Peyer's patch (tissue), 4 donors: ENCODE measurements at regions not wholly inside any gene's neighbourhood (a gene's known extent, or its start where the extent isn't known, plus 50 kb on each side); places are given as distances from the start of the nearest gene placed in this dataset.

Source experiments
- DNase-seq, 3 donors: peaks; one replicate each; pipeline ENCODE4 v3.0.0-alpha.2; 2017 to 2019
- H3K27ac ChIP-seq, 4 donors: fragments of 200-600 bp; sonication (generic); one replicate each; pipeline ENCODE4 v1.5.1; 2016 to 2019
- H3K27me3 ChIP-seq, 2 donors: fragments of 200-600 bp; sonication (generic); one replicate each; pipeline ENCODE4 v1.5.1; 2019
- H3K36me3 ChIP-seq, 3 donors: fragments of 200-600 bp; sonication (generic); one replicate each; pipeline ENCODE4 v1.5.1; 2016 to 2019
- H3K4me1 ChIP-seq, 4 donors: fragments of 200-600 bp; sonication (generic); one replicate each; pipeline ENCODE4 v1.5.1; 2016 to 2019
- H3K4me3 ChIP-seq, 4 donors: fragments of 200-600 bp; sonication (generic); 1 replicate in 3 of 4; 2 replicates in 1 of 4; pipeline ENCODE4 v1.5.1; 2016 to 2019; ENCODE audit warnings: mild to moderate bottlenecking in 1 of 4
- H3K9me3 ChIP-seq, 4 donors: fragments of 200-600 bp; sonication (generic); one replicate each; pipeline ENCODE4 v1.5.1; 2016 to 2019; ENCODE audit warnings: mild to moderate bottlenecking in 1 of 4
- POLR2A ChIP-seq, 2 donors: fragments of 450-650 bp; IDR thresholded peaks; one replicate each; pipeline ENCODE4 v1.5.1; 2017; ENCODE audit warnings: antibody characterized with exemption in 2 of 2, mild to moderate bottlenecking in 2 of 2, moderate library complexity in 2 of 2
- TF ChIP-seq, protein P1 (sequence below), 6 experiments: fragments of 450-650 bp in 4 of 6; fragments of 200-600 bp in 2 of 6; sonication (generic) in 1 of 6; IDR thresholded peaks; one replicate each; pipeline ENCODE4 v1.5.1; 2017 to 2019; ENCODE audit warnings: antibody characterized with exemption in 6 of 6, mild to moderate bottlenecking in 3 of 6, moderate library complexity in 1 of 6

- H3K4me3 ChIP-seq = no peak overlapping the region
Measured at GRCh38 chr12:25730489-25731349, 177.6 kb upstream of the LMNTD1 start.

DNA sequence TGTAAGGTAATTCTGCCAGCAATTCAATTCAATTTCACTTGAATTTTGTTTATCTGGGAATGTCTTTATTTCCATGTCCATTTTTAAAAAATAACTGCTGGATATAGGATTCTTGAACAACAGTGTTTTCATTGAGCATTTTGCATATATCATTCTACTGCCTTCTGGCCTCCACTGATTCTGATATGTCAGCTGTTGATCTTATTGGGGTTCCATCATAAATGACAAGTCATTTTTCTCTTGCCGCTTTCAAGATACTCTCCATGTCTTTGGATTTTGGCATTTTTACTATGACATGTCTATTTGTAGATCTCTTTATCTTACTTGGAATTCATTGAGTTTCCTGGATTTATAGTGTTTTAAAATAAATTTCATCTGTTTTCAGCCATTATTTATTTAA is 180.5 kb upstream of the LMNTD1 start:
- H3K27me3 ChIP-seq = no peaks in the 10 kb centered on the region
- no peak for DNase-seq
- no peaks in the 10 kb centered on the region for H3K9me3 ChIP-seq
- TF ChIP-seq, protein P1, sequence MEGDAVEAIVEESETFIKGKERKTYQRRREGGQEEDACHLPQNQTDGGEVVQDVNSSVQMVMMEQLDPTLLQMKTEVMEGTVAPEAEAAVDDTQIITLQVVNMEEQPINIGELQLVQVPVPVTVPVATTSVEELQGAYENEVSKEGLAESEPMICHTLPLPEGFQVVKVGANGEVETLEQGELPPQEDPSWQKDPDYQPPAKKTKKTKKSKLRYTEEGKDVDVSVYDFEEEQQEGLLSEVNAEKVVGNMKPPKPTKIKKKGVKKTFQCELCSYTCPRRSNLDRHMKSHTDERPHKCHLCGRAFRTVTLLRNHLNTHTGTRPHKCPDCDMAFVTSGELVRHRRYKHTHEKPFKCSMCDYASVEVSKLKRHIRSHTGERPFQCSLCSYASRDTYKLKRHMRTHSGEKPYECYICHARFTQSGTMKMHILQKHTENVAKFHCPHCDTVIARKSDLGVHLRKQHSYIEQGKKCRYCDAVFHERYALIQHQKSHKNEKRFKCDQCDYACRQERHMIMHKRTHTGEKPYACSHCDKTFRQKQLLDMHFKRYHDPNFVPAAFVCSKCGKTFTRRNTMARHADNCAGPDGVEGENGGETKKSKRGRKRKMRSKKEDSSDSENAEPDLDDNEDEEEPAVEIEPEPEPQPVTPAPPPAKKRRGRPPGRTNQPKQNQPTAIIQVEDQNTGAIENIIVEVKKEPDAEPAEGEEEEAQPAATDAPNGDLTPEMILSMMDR (IDR thresholded peaks at IDR 0.05) = no peak
- TF ChIP-seq POLR2A (IDR thresholded peaks at IDR 0.05) = no peak
- no peaks in the 10 kb centered on the region for H3K36me3 ChIP-seq
- no peak overlapping the region for H3K27ac ChIP-seq
- no peaks in the 10 kb centered on the region for H3K4me1 ChIP-seq
- H3K4me3 ChIP-seq = no peak overlapping the region

More at GRCh38 chr12:25730489-25731349, 177.6 kb upstream of the LMNTD1 start:
- no peaks in the 10 kb centered on the region for H3K36me3 ChIP-seq
- H3K27ac ChIP-seq = no peak overlapping the region
- no peaks in the 10 kb centered on the region for H3K4me1 ChIP-seq
- TF ChIP-seq, protein P1 (IDR thresholded peaks at IDR 0.05) = no peak
- TF ChIP-seq POLR2A (IDR thresholded peaks at IDR 0.05) = no peak
- no peaks in the 10 kb centered on the region for H3K27me3 ChIP-seq
- H3K9me3 ChIP-seq = no peaks in the 10 kb centered on the region
- no peak for DNase-seq

DNA sequence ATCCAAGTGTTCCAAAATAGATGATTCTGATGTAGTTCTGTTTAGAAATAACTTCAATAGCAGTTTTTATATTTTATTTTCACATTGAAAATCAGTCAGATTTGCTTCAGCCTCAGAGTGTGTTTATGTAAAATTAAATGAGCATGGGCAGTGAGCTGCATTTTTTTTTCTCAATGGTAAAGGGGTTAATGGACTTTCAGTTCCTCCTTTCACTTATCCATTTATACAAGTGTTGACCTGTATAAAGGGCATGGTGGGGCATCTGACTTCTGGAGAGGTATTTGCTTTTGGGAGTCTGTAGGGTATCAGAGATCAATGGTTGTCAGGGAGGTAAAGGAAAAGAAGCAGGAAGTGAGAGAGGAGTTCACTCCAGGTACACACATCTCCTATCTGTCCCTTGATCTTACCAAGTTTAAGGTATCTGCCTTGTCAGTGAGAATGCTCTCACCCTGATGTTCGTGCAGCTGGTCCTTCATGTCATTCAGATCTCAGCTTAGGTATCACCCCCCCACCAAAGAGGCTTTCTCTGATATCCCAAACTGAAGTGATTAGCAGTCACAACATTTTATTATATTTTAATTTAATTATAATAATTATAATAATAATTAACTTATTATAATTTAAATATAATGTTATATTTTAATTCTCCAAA is 181.6 kb upstream of the LMNTD1 start:
- TF ChIP-seq, protein P1 (IDR thresholded peaks at IDR 0.05) = no peak
- TF ChIP-seq POLR2A (IDR thresholded peaks at IDR 0.05) = no peak
- no peaks in the 10 kb centered on the region for H3K9me3 ChIP-seq
- H3K27ac ChIP-seq = no peak overlapping the region
- no peaks in the 10 kb centered on the region for H3K27me3 ChIP-seq
- no peak for DNase-seq
- H3K36me3 ChIP-seq = no peaks in the 10 kb centered on the region
- no peaks in the 10 kb centered on the region for H3K4me1 ChIP-seq
- no peak overlapping the region for H3K4me3 ChIP-seq

- H3K36me3 ChIP-seq = no peaks in the 10 kb centered on the region
- no peak overlapping the region for H3K27ac ChIP-seq
- H3K9me3 ChIP-seq = no peaks in the 10 kb centered on the region
- no peak overlapping the region for H3K4me3 ChIP-seq
- no peaks in the 10 kb centered on the region for H3K27me3 ChIP-seq
- TF ChIP-seq, protein P1 (IDR thresholded peaks at IDR 0.05) = no peak
- no peak for TF ChIP-seq POLR2A (IDR thresholded peaks at IDR 0.05)
- no peak for DNase-seq
- no peaks in the 10 kb centered on the region for H3K4me1 ChIP-seq
Measured at GRCh38 chr12:25740617-25741016, 187.5 kb upstream of the LMNTD1 start.

- no peaks in the 10 kb centered on the region for H3K36me3 ChIP-seq
- TF ChIP-seq, protein P1 (IDR thresholded peaks at IDR 0.05) = no peak
- no peak for TF ChIP-seq POLR2A (IDR thresholded peaks at IDR 0.05)
- no peak for DNase-seq
- no peak overlapping the region for H3K27ac ChIP-seq
- H3K27me3 ChIP-seq = no peaks in the 10 kb centered on the region
- H3K4me3 ChIP-seq = no peak overlapping the region
- H3K4me1 ChIP-seq = no peaks in the 10 kb centered on the region
- no peaks in the 10 kb centered on the region for H3K9me3 ChIP-seq
Measured at GRCh38 chr12:25741917-25742316, 188.8 kb upstream of the LMNTD1 start.
